IPS DF 19.7 (cell line): ENCODE measurements at regions not wholly inside any gene's neighbourhood (a gene's known extent, or its start where the extent isn't known, plus 50 kb on each side); places are given as distances from the start of the nearest gene placed in this dataset.
"Not testable (repeated sequence)": the region's sequence is repeated elsewhere in the genome, so short reads cannot be mapped to it uniquely, and the experiment has no call there.

Experiments used
- DNase-seq: peaks from one replicate; pipeline ENCODE4 v3.0.0-alpha.2; 2013; ENCODE audit warnings: low read depth, low spot score

DNA sequence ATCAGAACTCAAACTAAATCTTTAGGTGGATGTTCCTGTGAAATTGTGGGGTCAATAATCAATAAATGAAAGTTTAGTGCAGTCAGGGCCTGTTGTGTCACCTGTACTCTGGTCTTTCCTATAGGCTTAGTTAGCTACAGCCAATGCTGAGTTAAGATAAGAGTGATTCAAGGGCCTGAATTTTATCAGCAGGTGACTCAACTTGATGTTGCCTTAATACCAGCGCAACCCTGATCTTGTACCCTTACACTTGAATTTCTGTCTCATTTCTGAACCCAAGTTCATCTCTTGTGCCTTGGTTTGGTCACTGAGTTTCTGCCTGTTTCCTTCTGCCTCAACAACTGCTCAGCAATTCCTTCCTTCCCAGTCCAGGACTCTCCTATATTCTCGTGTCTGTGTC is 157.0 kb upstream of the E2F7 start:
- no peak for DNase-seq

DNA sequence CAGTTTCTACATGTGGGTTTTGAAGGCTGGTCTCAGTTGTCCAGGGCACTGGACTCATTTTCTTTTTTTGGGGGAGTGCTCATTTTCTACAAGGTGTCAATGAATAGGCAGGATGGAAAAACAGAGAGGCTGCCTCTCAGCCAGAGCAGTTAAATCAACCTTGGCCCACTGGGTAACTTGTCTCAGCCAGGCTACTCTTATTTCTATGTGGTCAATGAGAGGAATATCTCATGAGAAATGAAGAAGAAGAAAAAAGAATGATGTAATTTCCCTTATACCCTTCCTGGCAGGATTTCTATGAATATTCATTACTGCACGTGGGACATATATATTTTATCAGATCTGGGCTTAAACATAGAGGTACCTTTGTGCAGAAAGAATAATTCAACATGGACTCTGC is 155.2 kb upstream of the E2F7 start:
- no peak for DNase-seq

DNA sequence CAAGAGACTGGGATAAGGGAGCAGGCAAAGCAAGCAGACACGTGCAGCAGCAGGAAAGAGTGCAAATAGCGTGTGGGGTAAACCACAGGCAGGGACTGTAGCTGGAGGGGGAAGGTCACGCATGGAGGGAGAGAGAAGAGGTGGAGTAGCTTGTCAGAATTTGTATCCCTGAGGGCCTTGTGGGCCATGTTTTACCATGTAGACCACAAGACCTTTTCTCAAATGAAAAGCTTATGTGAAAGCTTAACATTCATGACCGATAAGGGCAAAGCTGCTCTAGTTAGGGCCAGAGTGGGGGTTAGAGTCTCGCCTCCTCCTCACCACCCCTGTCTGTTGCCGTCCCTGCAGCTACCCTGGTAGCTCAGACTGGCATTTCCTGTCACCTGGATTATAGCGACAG is 152.9 kb upstream of the E2F7 start:
- no peak for DNase-seq

DNA sequence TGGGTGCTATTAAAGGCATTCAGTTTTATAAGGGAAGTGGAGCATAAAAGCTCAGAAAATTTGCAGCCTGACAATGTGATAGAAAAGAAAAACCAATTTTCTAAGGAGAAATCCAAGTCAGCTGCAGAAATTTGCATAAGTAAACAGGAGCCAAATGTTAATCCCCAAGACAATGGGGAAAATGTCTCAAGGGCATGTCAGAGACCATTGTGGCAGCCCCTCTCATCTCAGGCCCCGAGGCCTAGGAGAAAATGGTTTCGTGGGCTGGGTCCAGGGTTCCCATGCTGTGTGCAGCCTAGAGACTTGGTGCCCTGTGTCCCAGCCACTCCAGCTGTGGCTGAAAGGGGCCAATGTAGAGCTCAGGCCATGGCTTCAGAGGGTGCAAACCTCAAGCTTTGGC is 150.8 kb upstream of the E2F7 start:
- not testable (repeated sequence) for DNase-seq

DNA sequence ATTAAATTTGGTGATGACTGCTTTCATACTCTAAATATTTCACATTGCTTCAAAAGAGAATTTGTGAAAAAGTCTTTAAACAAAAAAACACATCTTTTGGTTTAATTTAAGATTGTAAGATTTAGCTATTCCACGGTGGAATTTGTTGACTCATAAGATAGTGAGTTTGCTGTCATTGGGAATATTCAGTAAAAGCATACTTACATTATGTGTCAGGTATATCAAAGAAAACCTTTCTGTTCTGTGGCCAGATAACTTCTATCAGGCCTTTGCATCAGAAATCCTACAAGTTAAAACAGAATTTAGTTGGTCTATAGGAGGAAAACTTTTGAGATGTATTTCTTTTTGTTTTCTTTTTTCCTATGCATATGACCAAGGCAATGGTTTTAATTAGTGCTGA is 148.8 kb upstream of the E2F7 start:
- DNase-seq, result no peak

DNA sequence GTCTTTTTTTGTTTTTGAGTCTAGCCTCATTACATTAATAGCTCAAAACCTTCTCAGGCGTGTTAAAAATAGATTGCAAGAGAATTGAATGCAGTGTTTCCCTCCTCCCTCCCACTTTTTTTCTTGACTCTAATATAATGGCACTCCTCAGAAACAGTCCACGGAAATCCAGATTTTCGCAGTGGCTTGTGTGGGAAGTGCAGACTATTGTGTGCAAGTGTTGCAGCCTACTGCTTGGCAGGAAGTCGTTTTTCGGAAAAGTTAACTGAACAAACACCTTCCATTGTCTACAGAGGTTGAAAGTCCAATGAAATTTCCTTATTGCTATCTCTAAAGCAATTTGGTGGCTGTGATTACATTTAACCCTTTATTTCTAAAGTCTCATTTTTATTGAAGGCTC is 147.9 kb upstream of the E2F7 start:
- no peak for DNase-seq

DNA sequence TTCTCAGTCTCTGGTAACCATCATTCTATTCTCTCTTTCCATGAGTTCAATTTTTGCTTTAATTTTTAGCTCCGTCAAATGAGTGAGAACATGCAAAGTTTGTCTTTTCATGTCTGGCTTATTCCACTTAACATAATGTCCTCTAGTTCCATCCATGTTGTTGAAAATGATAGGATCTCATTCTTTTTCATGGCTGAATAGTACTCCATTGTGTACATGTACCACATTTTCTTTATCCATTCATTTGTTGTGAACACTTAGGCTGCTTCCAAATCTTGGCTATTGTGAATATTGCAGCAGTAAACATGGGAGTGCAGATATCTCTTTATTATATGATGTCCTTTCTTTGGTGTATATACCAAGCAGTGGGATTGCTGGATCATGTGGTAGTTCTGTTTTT is 145.4 kb upstream of the E2F7 start:
- DNase-seq, result no peak

DNA sequence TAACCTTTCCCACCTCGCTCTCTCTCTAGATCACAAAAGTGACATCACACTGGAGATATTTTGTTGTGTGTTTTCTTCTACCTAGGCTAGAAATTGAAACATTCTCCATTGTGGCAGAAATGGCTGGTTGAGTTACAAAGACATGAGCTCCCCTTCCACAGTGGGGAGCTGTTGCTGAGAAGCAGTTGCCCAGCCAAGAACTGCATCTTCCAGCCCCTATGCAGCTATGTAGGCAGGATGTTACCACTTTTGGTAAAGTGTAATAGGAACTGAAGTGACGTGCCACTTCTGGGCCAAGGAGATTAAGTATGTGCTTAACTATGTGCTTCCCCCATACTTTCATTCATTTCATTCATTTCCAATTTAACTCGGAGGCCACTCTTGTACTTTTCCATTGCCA is 138.7 kb upstream of the E2F7 start:
- peak; percentile 35 for DNase-seq

DNA sequence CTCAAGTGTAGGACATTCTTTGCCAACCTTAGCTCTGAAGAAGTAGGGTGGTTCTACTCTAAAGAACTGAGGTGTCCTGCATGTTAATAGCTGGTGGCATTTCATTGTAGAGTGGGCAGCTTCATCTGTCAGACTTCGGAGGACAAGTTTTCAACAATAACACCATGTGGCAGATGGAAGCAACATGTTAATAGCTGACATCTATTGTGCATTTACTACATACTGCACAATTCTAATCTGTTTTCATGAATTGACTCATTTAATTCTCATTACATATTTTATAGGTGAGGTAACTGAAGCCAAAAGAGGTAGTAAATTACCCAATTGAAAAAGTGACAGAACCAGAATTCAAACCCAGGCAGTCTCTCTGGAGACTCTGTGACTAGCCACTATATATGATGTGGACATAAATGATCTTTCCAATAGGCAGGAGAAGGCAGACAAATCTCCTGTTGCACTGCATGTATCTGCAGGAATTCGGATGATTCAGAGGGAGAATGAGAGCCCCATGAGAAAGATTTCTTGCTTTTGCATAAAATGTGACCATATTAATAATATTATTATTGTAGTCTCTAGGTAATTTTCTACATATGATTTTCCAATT is 137.2 kb upstream of the E2F7 start:
- no peak for DNase-seq

DNA sequence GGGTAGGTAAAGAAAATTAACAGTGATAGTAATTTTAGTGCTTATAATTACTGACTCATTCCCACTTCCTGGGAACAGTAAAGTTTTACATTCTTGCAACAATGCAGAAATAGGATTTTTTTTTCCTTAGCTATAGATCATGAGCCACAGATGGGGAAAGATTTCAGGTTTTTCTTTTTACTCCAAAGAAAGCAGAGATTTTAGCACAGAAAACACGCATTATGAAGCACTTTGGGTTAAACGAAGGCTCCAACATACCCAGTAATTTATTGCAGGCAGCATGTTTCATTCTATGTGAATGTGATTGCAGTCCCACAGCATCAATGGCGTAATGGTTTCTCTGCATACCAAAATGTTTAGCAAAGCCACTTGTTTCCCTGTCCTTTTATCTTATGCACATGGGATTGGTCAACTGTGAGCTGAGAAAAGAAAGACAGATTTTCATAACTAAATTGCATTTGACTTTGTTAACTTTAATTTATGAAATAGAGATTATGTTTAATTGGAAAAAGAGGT is 124.6 kb upstream of the E2F7 start:
- DNase-seq, result no peak

DNA sequence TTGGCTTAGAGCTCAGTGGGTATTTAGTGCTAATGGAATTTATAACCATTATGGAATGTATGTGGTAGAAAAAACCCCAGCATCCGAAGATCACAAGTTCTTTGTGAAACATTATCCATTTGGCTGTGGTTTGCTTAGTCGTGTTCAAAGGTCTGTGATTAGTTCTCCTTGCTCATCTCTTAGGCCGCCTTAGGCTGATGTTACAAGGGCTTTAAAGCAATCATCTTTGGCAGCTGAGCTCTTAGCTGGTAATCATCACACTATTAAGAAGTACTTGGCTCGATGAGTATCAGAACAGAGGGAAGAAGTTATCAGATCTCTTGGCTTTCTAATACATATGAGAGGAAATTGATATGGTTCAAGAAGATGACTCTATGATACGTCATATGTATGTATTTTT is 124.1 kb upstream of the E2F7 start:
- no peak for DNase-seq

DNA sequence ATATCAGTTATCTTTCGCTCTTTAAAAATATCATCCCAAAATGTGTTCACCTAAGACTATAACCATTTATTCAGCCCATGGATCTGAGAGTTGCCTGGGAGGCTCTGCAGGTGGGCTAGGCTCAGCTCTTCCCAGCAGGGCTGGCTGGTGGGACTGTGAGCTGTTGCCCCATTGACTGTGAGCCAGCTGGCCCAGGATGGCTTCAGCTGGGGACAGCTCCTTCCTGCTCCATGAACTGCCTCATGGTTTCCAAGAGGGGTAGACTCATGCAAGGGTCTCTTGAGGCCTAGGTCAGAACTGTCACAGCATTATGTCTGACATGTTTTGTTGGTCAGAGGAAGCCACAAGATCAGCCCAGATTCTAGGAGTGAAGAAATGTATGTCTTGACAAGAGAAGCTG is 114.1 kb upstream of the E2F7 start:
- DNase-seq, result no peak

DNA sequence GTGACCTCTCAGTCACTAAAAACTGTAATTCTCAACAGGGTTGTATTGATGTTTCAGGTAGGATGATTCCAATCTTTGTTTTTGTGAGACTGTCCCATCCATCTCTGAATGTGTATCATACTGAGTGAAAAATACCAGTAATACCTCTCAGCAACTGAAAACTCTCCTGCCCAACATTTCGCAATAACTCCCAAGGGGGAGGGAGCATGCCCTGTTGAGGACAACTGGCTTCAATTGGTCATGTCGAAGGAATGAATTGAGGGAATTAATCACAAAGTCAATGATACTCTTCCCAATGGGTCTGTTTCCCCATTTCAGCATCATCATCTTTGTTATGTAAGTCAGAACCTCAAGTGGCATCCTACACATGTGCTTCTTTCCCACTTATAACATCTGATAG is 102.4 kb upstream of the E2F7 start:
- DNase-seq, result no peak

DNA sequence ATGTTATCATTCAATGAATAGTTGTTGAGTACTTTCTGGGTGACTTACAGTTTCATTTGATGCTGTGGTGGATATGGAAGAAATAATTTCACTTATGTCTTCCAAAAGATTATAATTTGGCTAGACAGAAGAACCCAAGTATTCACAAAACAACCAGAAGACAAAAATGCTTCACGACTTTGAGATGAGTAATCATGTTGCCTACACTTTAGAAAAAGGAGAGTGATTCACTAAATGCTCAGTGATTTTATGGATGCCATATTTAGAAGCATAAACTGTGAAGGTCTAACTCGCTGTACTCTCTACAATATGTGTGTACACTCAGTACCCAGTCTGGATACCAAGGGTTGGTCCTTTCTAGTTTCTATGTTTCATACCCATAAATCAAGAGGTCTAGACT is 101.3 kb upstream of the E2F7 start:
- DNase-seq, result no peak

DNA sequence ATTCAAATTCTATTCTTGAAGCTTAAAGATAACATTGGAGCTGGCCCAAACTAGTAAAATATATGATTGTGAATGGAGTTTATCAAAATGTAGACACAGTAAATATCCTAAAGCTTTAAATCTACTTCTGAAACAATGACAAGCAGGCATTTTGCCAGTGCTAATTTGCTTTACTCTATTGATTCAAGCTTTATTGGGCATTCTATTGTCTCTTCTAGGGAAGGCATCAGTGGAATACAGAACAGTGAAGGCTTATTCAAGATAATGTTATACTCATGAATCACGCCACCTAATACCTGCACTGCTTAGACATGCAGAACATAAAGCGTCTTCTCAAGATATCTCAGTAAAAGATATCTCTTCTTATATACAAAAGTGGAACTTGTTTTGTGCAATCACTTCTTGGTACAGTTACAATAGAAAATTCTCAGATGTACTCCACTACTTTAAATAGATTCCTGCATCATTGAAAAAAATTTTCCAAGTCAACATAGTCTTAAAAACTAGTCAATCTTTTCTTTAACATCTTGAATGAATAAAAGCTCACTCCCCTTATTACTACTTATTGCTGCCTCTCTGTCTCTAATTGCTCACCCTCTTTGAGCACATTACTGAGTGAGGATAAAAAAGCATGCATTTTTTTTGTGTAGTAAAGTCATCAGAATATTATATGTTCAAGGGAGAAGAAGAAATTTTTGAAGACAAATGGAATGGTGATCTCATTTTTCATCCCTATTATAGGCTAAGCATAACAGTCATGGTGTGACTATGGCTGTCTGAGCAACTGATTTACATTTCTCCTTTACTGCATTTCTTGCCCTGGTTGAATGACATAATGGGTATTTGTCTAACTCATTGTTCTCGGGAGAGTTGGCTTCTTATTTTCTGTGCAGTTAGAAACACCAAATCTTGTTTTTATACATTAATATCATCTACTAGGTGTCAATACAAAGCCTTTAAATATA is 98.0 kb upstream of the E2F7 start:
- DNase-seq, result no peak

DNA sequence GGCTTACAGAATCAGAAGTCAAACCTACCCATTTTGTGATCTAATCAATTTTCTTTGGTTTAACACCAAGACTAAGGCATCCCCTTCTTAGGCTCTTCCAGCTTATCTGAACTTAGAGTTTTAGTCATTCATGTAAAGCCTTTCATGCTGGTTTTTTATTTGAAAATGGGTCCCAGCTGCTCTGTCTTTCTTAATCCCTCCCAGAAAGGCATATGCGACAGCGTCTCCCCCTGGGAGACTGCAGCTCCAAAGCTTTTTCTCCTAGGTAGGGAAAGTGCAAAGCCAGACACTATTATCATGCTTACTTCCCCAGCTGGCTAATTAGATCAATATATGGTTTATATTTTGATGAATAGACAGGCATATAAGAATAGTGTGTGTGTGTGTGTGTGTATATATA is 96.6 kb upstream of the E2F7 start:
- DNase-seq, result no peak

DNA sequence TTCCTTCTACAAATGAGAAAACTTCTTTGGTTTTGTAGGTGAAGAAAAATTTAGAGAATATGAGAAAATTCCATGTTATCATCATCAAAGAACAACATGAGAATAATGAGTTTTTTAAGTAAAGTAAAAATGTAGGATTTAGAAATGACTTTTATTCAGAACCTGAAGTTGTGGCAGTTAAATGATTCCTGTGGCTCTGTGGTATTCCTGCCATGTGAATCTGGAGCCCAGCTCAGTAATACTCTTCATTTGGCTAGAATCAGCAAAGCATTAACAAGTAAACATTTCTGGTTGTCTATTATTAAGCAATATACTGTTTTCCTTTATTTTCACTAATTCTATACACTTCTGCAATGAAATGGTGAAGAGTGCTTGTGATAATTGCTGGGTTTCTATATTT is 95.6 kb upstream of the E2F7 start:
- no peak for DNase-seq

DNA sequence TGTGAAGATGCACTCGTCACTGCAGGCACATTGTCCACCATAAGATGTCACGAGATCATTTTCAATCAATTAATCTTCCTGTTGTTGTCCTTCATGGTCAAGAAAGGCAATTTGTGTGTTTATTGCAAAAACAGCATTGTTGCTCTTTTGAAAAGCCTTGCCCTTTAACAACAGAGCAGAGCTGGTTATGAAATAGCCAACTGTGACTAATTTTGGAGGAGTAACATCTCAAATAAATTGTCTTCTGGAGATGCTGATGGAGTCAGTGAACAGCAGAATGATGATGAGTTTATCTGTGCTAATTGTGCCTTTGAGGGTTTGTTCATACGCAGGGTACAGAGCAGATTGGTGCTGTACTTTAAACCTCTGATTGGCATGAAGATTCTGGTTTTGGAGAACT is 88.3 kb upstream of the E2F7 start:
- DNase-seq, result no peak

DNA sequence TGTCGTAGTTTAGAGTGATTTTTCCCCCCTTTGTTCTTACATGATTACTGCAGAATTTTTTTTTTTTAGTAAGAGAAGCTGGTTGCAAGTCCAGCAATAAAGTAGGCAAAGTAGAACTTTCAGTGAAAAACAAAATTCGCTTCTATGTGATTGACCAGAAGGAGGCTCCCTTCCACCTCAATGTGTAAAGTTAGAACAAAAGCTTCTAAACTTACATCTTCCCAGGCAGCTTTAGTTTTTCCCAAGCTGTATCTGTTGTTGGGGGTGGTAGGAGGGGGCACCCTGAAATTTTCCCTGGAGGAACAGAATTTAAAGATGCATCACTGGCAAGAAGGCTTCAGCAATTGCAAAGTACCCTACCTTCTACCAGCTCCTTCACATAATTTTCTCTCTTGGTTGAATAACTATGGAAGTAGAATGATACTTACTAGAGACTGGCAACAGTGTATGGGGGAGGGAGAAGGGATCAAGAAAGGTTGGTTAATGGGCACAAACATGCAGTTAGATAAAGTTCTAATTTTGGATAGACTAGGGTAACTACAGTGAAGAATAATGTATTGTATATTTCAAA is 87.3 kb upstream of the E2F7 start:
- DNase-seq, result peak; percentile 7

DNA sequence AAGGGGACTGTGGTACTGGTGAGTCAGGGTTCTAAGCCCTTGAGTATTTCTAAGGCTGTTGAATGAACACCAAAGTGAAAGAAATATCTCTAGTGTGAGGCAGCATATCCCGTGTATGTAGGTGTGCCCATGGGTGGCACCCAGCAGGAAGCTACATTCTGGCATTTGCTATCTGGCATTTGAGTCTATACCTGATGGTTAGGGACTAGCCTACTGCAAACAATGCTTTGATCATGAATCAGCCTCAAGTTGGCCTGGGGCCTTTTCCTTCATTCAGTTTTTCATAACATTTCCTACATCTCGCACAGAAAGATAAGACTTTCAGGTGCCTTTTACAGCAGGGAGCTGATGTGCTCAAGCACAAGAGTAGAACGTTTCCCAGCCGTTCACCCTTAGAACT is 85.7 kb upstream of the E2F7 start:
- DNase-seq, result no peak

DNA sequence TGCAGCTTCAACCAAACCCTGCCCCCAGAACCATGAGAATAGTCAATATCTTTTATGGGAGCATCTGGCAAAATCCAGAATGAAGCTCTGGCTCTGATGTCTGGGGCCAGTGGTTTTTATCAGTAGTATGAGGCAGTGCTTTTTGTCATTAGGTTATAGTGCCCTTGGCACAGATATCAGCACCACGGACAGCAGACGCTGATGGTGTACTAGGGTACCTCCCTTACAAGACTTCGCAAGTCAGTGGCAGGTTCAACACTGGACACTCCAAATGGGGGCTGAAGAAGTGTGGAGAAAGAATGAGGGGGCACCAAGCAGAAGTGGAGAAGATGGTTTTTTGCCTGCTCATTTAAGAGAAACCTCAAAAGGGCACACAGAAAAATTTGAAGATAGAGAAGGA is 68.2 kb upstream of the E2F7 start:
- peak; percentile 28 for DNase-seq

DNA sequence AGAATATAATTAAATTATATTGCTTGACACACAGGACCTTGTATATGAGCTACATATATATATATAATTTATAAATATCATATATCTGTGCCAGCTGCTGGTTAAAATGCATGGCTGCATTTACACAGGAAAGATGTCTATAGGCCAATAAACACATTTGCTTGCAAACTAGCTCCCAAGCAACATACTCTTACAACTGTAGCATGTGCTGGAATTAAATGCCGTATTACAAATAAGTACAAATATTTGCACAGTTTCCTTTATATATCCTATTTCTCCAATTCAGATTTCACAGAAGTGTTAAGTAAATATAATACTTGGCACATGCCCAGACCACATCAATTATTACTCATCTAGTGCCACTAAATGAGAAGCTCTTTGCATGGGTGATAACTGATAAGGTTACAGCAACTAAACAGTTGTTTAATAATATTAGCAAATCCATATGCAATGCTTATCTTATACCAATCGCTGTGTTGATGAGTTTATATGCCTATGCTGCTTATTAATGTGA is 66.7 kb upstream of the E2F7 start:
- no peak for DNase-seq

DNA sequence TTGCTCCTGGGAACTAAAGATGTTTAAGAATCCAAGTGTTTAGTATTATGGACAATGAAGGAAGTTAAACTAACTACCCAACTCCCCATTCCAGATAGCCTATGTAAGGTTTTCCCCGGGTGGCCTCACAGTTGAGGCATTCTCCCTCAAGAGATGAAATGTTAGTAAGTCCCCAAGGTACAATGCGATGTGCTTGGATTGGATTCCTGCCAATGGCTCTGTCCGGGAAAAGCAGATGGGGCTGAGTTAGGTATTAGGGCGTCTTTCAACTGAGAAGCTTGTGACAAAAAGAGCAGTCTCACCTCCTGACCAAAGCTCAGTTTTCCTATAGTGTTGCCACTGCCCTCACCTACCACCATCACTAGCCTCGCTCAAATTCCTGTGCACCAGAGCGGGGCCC is 64.8 kb upstream of the E2F7 start:
- no peak for DNase-seq
